Tibial artery (tissue), 4 donors: ENCODE measurements at regions not wholly inside any gene's neighbourhood (a gene's known extent, or its start where the extent isn't known, plus 50 kb on each side); places are given as distances from the start of the nearest gene placed in this dataset.
A peak's percentile ranks its signal among the peaks of the same experiment; 100 is the strongest.

Experiments
- DNase-seq, 2 donors: peaks; one replicate each; pipeline ENCODE4 v3.0.0-alpha.2; 2019
- H3K27ac ChIP-seq, 2 donors: fragments of 200-600 bp; sonication (generic) in 1 of 2; 1 replicate in 1 of 2; 2 replicates in 1 of 2; pipeline ENCODE4 v1.5.1; 2018 to 2019; ENCODE audit warnings: mild to moderate bottlenecking in 1 of 2
- H3K27me3 ChIP-seq, 2 donors: fragments of 200-600 bp; sonication (generic) in 1 of 2; one replicate each; pipeline versions ENCODE4 v1.5.1 to v1.6.0; 2016 to 2019
- H3K36me3 ChIP-seq, 3 donors: fragments of 200-600 bp; sonication (generic) in 2 of 3; one replicate each; pipeline ENCODE4 v1.5.1; 2016 to 2019; ENCODE audit warnings: mild to moderate bottlenecking in 2 of 3
- H3K4me1 ChIP-seq, 4 donors: fragments of 200-600 bp; sonication (generic) in 2 of 4; 1 replicate in 3 of 4; 2 replicates in 1 of 4; pipeline ENCODE4 v1.5.1; 2016 to 2019
- H3K4me3 ChIP-seq, 2 donors: fragments of 200-600 bp; sonication (generic) in 1 of 2; 1 replicate in 1 of 2; 2 replicates in 1 of 2; pipeline ENCODE4 v1.5.1; 2018 to 2019; ENCODE audit warnings: mild to moderate bottlenecking in 2 of 2
- H3K9me3 ChIP-seq, 3 donors: fragments of 200-600 bp; sonication (generic) in 1 of 3; one replicate each; pipeline ENCODE4 v1.5.1; 2016 to 2019
- intact Hi-C: fragments of 100-400 bp; cut with DNase I; formaldehyde crosslinking; loops from one replicate; pipeline ENCODE4 v1.15.0; 2023; ENCODE audit warnings: low total_unique reads
- TF ChIP-seq, protein P1 (sequence below), 2 experiments: fragments of 200-600 bp in 1 of 2; fragments of 450-650 bp in 1 of 2; IDR thresholded peaks; one replicate each; pipeline ENCODE4 v1.5.1; 2017 to 2019; ENCODE audit warnings: antibody characterized with exemption in 2 of 2, mild to moderate bottlenecking in 1 of 2, moderate library complexity in 1 of 2

- Histone ChIP-seq H3K36me3 (no peaks in the 10 kb centered on the region), H3K27ac (no peak overlapping the region), H3K4me3 (no peak overlapping the region), H3K4me1 (no peaks in the 10 kb centered on the region), H3K27me3 (no peaks in the 10 kb centered on the region), H3K9me3 (peaks cover 0 to 12% (median 0%) of the 10 kb centered on the region in 3 donors)
- intact Hi-C loops: no loop called here
- no peak for DNase-seq
- TF ChIP-seq, protein P1, sequence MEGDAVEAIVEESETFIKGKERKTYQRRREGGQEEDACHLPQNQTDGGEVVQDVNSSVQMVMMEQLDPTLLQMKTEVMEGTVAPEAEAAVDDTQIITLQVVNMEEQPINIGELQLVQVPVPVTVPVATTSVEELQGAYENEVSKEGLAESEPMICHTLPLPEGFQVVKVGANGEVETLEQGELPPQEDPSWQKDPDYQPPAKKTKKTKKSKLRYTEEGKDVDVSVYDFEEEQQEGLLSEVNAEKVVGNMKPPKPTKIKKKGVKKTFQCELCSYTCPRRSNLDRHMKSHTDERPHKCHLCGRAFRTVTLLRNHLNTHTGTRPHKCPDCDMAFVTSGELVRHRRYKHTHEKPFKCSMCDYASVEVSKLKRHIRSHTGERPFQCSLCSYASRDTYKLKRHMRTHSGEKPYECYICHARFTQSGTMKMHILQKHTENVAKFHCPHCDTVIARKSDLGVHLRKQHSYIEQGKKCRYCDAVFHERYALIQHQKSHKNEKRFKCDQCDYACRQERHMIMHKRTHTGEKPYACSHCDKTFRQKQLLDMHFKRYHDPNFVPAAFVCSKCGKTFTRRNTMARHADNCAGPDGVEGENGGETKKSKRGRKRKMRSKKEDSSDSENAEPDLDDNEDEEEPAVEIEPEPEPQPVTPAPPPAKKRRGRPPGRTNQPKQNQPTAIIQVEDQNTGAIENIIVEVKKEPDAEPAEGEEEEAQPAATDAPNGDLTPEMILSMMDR (IDR thresholded peaks at IDR 0.05): no peak
Observed at GRCh38 chr1:163523375-163524029, 201.7 kb downstream of the NUF2 start.

GRCh38 chr1:163528710-163529348, 207.1 kb downstream of the NUF2 start:
- intact Hi-C loops: no loop called here
- TF ChIP-seq, protein P1 (IDR thresholded peaks at IDR 0.05): peak in 1 of 2 experiments; percentile 38
- H3K9me3 ChIP-seq: peaks cover 0 to 5% (median 0%) of the 10 kb centered on the region in 3 donors
- H3K4me1 ChIP-seq: no peaks in the 10 kb centered on the region
- H3K4me3 ChIP-seq: no peak overlapping the region
- H3K27ac ChIP-seq: no peak overlapping the region
- no peaks in the 10 kb centered on the region for H3K27me3 ChIP-seq
- no peak for DNase-seq
- no peaks in the 10 kb centered on the region for H3K36me3 ChIP-seq

GRCh38 chr1:163531345-163531744, 209.6 kb downstream of the NUF2 start:
- Histone ChIP-seq H3K9me3 (peaks cover 0 to 5% (median 0%) of the 10 kb centered on the region in 3 donors), H3K4me1 (no peaks in the 10 kb centered on the region), H3K27me3 (no peaks in the 10 kb centered on the region), H3K27ac (no peak overlapping the region), H3K4me3 (no peak overlapping the region), H3K36me3 (no peaks in the 10 kb centered on the region)
- intact Hi-C loops: no loop called here
- TF ChIP-seq, protein P1 (IDR thresholded peaks at IDR 0.05): no peak
- no peak for DNase-seq

- TF ChIP-seq, protein P1 (IDR thresholded peaks at IDR 0.05): no peak
- Histone ChIP-seq H3K4me3 (no peak overlapping the region), H3K36me3 (no peaks in the 10 kb centered on the region), H3K27ac (no peak overlapping the region), H3K27me3 (peaks cover 0 to 3% of the 10 kb centered on the region in 2 donors), H3K4me1 (no peaks in the 10 kb centered on the region), H3K9me3 (no peaks in the 10 kb centered on the region)
- no peak for DNase-seq
- intact Hi-C loops: no loop called here
Observed at GRCh38 chr1:163535401-163535800, 213.6 kb downstream of the NUF2 start.

DNA sequence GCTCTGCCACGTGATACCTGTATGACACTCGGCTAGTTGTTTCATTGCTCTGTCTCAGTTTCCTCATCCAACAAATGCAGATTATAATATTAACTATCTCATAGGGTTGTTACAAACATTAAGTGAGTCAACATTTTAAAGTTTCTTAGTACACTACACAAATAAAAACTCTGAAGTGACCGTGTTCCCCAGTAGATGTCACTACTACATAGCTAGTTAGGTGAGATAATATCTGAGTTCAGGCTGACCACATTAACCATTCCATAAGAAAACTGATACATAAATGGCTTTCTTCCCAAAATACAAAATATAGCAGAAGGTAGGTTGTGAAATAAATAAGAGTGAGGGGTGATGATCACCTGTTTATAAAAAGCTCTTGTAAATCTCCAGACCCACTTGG, 214.1 kb downstream of the NUF2 start:
- Histone ChIP-seq H3K36me3 (no peaks in the 10 kb centered on the region), H3K9me3 (no peaks in the 10 kb centered on the region), H3K4me1 (no peaks in the 10 kb centered on the region), H3K27ac (no peak overlapping the region), H3K4me3 (no peak overlapping the region), H3K27me3 (peaks cover 0 to 3% of the 10 kb centered on the region in 2 donors)
- TF ChIP-seq, protein P1 (IDR thresholded peaks at IDR 0.05): no peak
- DNase-seq: no peak
- intact Hi-C loops: no loop called here
